ENCODE measurements at regions not wholly inside any gene's neighbourhood (a gene's known extent, or its start where the extent isn't known, plus 50 kb on each side); places are given as distances from the start of the nearest gene placed in this dataset.

DNA sequence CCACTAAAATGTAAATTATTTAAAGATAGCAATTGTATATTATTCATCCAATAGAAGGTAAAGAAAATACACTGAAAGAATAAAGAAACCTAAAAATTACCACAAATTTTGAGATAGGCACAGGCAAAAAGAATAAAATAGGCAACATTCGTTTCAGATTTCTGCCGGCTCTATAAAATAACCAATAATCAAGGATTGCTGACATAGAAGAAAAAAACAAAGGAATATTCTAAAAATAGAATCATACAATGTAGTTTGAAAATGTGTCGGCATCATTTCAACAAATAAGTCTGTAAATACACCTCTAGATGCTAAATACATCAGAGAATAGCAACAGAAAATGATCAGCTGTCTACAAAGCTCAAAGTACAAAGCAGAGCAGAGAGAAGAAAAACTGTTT is 973.3 kb downstream of the EPHA7 start:
- no peak overlapping the region for H2AFZ ChIP-seq (ENCODE audit: low read length)
- no peaks in the 10 kb centered on the region for H3K36me3 ChIP-seq (ENCODE audit: low read depth, low read length)
- no peak for DNase-seq
- ChIA-PET CTCF (no interaction called here), POLR2A (ENCODE audit: unreplicated experiment) (no interaction called here)
- no peaks in the 10 kb centered on the region for H4K20me1 ChIP-seq (ENCODE audit: low read length)
- H3K4me2 ChIP-seq (ENCODE audit: low read length) = no peak overlapping the region
- ATAC-seq = no peak
- H3K27me3 ChIP-seq (ENCODE audit: low read length) = no peaks in the 10 kb centered on the region
- no peaks in the 10 kb centered on the region for H3K9me3 ChIP-seq (ENCODE audit: low read length)
- BruUV-seq (replicated peaks) = no TSS peak
- no peaks in the 10 kb centered on the region for H3K4me1 ChIP-seq (ENCODE audit: insufficient read depth, low read length)
- no peaks in the 10 kb centered on the region for H3K79me2 ChIP-seq (ENCODE audit: low read length)
- no peaks in the 10 kb centered on the region for H3K9me2 ChIP-seq (replicated peaks; ENCODE audit: low read length)
- no peaks in the 10 kb centered on the region for H3F3A ChIP-seq (ENCODE audit: low read length, unreplicated experiment)
- no peak overlapping the region for H3K9ac ChIP-seq (ENCODE audit: low read length)
- TF ChIP-seq EZH2 (IDR thresholded peaks at IDR 0.05; ENCODE audit: low read length, unreplicated experiment) (no peak), EZH2phosphoT487 (IDR thresholded peaks at IDR 0.05; ENCODE audit: borderline replicate concordance, low read length) (no peak), CTCF (conservative IDR thresholded peaks at IDR 0.05; ENCODE audit: low read depth, low read length) (no peak)
- H3K4me3 ChIP-seq (ENCODE audit: low read length) = no peak overlapping the region
- intact Hi-C loops (cut with micrococcal nuclease) = no loop called here
- H3K27ac ChIP-seq (ENCODE audit: low read length) = no peak overlapping the region

- DNase-seq = no peak
- intact Hi-C loops (cut with micrococcal nuclease) = no loop called here
- TF ChIP-seq CTCF (conservative IDR thresholded peaks at IDR 0.05; ENCODE audit: low read depth, low read length) = no peak
- no peak for TF ChIP-seq EZH2 (IDR thresholded peaks at IDR 0.05; ENCODE audit: low read length, unreplicated experiment)
- TF ChIP-seq EZH2phosphoT487 (IDR thresholded peaks at IDR 0.05; ENCODE audit: borderline replicate concordance, low read length) = no peak
- Histone ChIP-seq H3K36me3 (ENCODE audit: low read depth, low read length) (no peaks in the 10 kb centered on the region), H3K27me3 (ENCODE audit: low read length) (no peaks in the 10 kb centered on the region), H3K9ac (ENCODE audit: low read length) (no peak overlapping the region), H3K4me1 (ENCODE audit: insufficient read depth, low read length) (no peaks in the 10 kb centered on the region), H3K4me2 (ENCODE audit: low read length) (no peak overlapping the region), H4K20me1 (ENCODE audit: low read length) (no peaks in the 10 kb centered on the region), H3K27ac (ENCODE audit: low read length) (no peak overlapping the region), H3K4me3 (ENCODE audit: low read length) (no peak overlapping the region), H2AFZ (ENCODE audit: low read length) (no peak overlapping the region), H3K9me2 (replicated peaks; ENCODE audit: low read length) (no peaks in the 10 kb centered on the region), H3K79me2 (ENCODE audit: low read length) (no peaks in the 10 kb centered on the region), H3F3A (ENCODE audit: low read length, unreplicated experiment) (no peaks in the 10 kb centered on the region), H3K9me3 (ENCODE audit: low read length) (no peaks in the 10 kb centered on the region)
- ChIA-PET POLR2A (ENCODE audit: unreplicated experiment) (no interaction called here), CTCF (no interaction called here)
- BruUV-seq (replicated peaks) = no TSS peak
- ATAC-seq = no peak
Observed at GRCh38 chr6:92433911-92434310, 985.4 kb downstream of the EPHA7 start.

GRCh38 chr6:92431502-92431901 is 987.9 kb downstream of the EPHA7 start:
- no peak overlapping the region for H3K4me2 ChIP-seq (ENCODE audit: low read length)
- no peaks in the 10 kb centered on the region for H3F3A ChIP-seq (ENCODE audit: low read length, unreplicated experiment)
- ChIA-PET POLR2A (ENCODE audit: unreplicated experiment) (no interaction called here), CTCF (no interaction called here)
- H3K4me3 ChIP-seq (ENCODE audit: low read length) = no peak overlapping the region
- DNase-seq = no peak
- H3K36me3 ChIP-seq (ENCODE audit: low read depth, low read length) = no peaks in the 10 kb centered on the region
- ATAC-seq = no peak
- intact Hi-C loops (cut with micrococcal nuclease) = no loop called here
- H3K27ac ChIP-seq (ENCODE audit: low read length) = no peak overlapping the region
- no peaks in the 10 kb centered on the region for H3K79me2 ChIP-seq (ENCODE audit: low read length)
- BruUV-seq (replicated peaks) = no TSS peak
- H2AFZ ChIP-seq (ENCODE audit: low read length) = no peak overlapping the region
- H3K9me3 ChIP-seq (ENCODE audit: low read length) = no peaks in the 10 kb centered on the region
- no peaks in the 10 kb centered on the region for H3K9me2 ChIP-seq (replicated peaks; ENCODE audit: low read length)
- TF ChIP-seq CTCF (conservative IDR thresholded peaks at IDR 0.05; ENCODE audit: low read depth, low read length) = no peak
- no peak for TF ChIP-seq EZH2phosphoT487 (IDR thresholded peaks at IDR 0.05; ENCODE audit: borderline replicate concordance, low read length)
- TF ChIP-seq EZH2 (IDR thresholded peaks at IDR 0.05; ENCODE audit: low read length, unreplicated experiment) = no peak
- H4K20me1 ChIP-seq (ENCODE audit: low read length) = no peaks in the 10 kb centered on the region
- no peak overlapping the region for H3K9ac ChIP-seq (ENCODE audit: low read length)
- H3K27me3 ChIP-seq (ENCODE audit: low read length) = no peaks in the 10 kb centered on the region
- no peaks in the 10 kb centered on the region for H3K4me1 ChIP-seq (ENCODE audit: insufficient read depth, low read length)

All from PC-3 (cell line).